HG02642 (cell line): ENCODE measurements at regions not wholly inside any gene's neighbourhood (a gene's known extent, or its start where the extent isn't known, plus 50 kb on each side); places are given as distances from the start of the nearest gene placed in this dataset.

Source experiments
- ATAC-seq: cut with Tn5 transposase; IDR thresholded peaks from one replicate; pipeline ENCODE4 v1.9.1; 2021; ENCODE audit warnings: mild to moderate bottlenecking; ENCODE audit not compliant: unreplicated experiment, poor library complexity

DNA sequence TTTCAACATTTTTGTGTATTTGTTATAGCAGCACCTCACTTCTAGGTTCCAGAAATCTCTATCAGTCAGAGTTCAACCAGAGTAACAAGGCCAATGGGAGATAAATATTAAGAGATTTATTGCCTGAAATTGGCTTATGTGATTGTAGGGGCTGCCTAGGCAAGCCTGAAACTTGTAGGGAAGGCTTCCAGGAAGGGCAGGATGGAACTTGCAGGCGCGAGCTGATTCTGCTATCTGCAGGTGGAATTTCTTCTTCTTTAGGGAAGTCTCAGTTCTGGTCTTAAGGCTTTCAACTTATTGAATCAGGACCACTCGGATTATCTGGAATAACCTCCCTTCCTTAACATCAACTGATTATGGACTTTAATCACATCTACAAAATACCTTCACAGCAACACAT lies 199.5 kb upstream of the NLRP1 start:
- ATAC-seq = no peak

DNA sequence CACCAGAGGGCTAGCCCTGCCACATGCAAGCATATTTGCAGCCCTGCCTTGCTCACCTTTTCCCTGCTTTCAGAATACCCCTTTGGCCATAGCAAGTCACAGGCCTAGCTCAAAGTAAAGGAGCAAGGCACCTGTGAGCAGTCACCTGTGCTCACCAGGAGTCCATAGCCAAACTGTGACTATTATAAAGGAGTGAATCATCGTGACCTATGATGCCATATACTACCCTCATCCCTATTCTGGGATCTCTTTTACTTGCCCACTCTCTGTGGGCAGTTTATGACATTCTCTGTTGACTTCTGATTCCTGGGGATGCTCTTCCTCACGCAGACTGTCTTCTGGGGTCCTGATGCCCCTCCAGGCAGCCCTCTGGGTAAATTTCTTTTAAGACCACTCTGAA lies 200.5 kb upstream of the NLRP1 start:
- ATAC-seq = no peak

DNA sequence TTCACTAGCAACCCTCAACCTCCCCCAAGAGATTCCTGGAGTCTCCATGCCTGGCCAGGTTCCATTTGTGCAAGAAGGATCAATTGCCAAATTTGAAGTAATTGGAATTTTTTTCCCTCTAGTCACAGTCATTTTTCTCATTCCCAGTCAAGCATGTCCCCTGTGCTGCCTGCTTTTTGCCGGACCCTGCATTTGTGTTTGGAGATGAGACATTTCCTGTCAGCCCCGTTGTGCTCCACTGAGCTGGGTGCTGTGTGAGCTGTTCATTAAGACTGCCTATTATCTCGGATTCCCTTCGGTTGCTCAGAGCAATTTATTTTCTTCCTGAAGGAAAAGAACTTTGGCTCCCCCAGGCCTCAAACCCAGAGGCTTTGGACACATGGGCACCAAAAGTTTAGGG lies 201.0 kb upstream of the NLRP1 start:
- ATAC-seq = peak; percentile 23

DNA sequence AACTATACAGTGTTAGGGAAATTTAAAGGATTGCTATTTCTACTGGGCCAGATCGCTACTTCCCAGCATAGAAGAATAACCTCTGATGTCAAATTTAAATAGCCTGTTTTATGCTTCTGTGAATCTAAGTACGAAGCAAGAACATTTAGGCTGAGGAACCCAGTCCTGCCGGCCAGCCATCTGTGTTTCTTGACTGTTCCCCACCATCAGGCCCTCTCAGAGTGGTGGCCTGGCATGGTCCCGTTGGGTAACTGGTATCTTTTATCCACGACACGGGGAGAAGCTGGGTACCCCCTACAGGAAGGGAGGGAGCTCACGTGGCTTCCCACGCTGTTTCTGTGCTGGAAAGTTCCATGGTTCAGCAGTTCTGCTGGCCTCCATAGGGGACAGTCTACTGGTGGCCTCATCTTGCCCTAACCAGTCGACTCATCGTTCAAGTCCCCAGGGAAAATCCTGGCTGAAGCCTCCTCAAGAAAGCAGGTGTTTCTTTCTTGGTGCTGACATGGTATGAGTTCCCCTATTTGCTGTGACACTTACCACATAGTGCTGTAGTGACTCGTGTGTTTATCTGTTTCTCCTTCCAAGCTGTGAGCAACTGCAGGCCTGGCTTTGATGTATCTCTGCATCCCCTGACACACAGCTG lies 201.7 kb upstream of the NLRP1 start:
- peak; percentile 72 for ATAC-seq

DNA sequence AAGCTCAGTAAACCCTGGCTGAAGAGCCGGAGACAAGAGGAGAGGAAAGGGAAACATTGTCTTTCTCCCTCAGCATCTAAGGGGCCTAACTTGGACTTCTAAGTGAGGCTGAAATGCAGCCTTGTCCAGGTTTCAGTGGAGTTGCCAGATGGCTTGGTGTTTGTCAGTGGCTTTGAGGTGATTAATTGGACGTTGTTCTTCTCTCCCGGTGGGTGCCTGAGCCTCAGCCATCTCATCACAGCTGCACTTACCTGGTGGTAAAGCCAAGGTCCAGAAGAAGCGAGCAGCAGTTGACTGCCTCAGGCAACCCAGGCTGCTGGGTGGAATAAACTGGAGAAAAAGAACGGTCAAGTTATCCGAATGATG lies 202.2 kb upstream of the NLRP1 start:
- ATAC-seq = no peak

DNA sequence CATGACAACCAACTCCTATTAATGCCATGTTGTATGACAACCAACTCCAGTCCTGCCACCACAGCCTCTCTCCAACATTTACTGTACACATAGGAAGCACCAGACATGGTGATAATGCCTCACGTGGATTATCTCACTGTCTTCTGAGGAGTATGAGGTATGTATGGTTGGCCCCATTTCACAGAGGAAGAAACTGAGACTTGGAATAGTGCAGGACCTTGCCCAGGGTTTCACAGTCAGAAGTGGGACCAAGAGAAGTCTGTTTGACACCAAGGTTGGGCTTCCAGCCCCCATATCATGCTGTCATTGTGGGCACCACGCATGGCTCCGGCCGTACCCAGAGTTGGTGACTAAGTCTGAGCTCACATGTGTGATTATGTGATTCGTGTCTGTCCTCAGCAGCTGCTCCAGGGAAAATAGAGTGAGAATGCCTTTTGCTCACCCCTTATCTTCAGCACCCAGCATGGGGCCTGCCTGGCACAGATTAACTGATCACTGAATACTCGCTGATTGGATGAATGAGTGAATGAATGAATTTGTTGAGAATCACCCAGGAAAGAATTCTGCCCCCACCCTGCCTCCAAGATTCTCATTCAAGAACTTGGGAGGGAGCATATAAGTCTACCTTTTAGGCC lies 204.1 kb upstream of the NLRP1 start:
- ATAC-seq = no peak

GRCh38 chr17:5789528-5789927 lies 205.2 kb upstream of the NLRP1 start:
- no peak for ATAC-seq

DNA sequence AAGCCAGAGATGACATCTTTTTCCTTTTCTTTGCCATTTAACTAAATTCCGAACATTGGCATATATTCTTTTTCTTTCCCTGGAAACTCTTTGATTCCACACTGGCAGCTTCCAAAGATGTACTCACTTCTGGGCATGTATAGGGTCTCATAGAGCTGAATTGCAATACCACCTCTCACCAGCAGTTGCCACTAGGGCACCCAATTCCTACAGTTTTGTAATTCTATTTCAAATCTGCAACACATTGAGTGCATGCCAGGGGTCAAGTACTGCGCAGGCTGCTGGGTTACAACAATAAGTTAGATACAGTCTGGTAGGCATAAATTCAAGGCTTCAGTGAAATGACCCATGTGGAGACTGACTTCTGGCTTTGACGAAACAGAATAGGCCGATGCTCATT lies 208.8 kb upstream of the NLRP1 start:
- ATAC-seq = no peak

GRCh38 chr17:5793899-5794298 lies 209.6 kb upstream of the NLRP1 start:
- no peak for ATAC-seq

- no peak for ATAC-seq
Measured at GRCh38 chr17:5794385-5794784, 210.1 kb upstream of the NLRP1 start.

DNA sequence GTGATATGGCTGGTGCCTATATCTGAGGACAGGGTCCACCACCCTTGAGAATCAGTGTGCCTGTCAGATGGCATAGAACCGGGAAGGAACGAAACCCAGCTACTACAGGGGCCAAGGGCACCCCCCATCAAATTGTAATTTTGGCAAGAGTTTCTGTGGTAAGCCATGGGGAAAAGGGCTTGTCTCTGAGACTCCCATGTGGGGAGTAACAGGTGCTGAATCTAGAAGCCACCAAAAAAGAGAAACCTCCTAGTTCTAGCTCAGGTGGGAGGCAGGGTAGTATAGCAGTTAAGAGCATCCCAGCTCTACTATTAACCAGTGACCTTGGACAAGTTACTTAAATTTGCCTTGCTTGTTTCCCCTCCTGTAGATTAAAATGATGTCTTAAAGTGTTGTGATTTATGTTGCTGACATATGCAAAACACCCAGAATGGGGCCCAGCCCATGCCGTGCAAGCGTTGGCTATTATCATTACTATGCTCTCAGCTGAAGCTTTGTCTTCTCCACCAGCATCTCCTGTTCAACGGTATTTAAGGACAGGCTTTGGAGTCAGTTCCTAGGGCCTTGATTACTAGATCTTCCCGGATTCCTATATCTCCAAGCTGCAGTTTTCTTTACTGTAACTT lies 210.7 kb upstream of the NLRP1 start:
- no peak for ATAC-seq

- no peak for ATAC-seq
Measured at GRCh38 chr17:5797447-5798050, 213.2 kb upstream of the NLRP1 start.

DNA sequence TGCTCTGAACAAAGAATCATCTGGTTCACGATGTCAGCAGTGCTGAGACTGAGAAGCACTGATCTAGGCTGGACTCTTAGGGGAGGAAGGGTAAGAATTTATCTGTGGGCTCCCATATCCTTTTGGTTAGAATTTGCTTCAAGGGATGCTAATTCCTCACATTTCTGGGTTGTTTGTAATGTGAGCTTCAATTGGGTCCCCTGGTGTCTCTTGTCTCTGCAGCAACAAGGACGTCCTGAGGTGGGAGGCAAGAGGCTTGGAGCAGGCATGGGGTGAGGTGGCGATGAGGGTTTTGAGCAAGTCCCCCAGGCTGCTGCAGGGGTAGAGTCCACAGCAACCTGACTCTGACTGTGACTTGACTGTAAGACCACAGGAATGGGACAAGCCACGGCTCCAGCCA lies 213.8 kb upstream of the NLRP1 start:
- no peak for ATAC-seq

GRCh38 chr17:5800131-5800530 lies 215.8 kb upstream of the NLRP1 start:
- no peak for ATAC-seq

GRCh38 chr17:5800646-5801045 lies 216.3 kb upstream of the NLRP1 start:
- no peak for ATAC-seq

GRCh38 chr17:5804251-5804650 lies 219.9 kb upstream of the NLRP1 start:
- ATAC-seq = no peak

DNA sequence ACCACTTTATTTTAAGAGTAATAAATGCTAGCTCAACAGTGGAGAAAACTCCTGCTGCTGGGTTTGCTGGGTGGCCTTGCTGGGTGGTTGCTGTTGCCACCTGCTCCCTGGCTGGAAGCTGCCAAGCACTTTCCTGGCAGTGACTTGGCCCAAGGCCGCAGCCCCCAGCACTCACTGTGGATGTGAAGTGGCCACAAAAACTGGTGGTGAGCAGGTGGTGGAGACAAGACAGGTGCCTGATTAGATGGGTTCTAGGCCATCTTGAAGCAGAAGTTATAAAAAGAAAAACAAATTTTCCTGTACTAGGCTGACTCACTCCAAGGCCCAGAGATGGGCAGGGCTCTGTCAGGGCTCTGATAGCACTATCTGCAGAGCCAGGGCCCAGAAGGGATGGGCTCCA lies 224.7 kb upstream of the NLRP1 start:
- ATAC-seq = no peak

DNA sequence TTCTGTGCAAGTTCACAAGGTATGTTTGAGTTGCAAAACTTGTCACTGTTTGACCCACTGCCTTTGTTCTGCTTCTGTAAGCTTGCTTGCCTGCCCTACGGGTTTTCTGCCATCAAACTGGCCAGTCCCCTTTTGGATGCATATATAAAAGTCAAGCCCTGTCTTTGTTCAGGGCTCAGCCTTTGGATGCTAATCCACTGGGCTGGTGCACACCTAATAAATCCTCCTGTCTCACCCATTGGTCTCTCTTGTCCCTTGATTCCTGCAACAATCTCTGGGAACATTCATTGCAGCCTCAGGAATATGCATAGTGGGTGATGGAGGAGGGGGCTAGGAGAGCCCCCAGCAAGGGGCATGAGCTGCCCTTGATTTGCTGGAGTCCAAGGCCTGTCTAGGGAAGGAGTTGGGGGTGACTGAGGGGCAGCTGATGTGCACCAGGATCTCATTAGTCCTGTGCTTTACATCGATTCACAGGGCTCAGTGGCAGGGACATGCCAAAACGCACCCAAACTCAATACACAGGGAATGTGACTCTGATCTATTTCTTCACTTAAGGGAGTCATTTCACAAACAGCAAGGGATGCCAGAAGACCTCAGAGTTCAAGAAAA lies 225.4 kb upstream of the NLRP1 start:
- no peak for ATAC-seq

DNA sequence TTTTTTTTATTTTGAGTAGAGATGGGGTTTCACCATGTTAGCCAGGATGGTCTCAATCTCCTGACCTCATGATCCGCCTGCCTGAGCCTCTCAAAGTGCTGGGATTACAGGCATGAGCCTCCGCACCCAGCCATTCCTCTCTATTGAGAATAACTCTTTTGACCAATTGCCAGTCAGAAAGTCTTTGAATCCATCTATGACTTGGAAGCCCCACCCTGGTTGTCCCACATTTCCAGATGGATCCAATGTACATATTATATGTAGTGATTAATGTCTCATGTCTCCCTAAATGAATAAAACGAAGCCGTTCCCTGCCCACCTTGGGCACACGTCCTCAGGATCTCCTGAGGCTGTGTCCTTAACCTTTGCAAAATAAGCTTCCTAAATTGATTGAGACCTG lies 228.3 kb upstream of the NLRP1 start:
- no peak for ATAC-seq

DNA sequence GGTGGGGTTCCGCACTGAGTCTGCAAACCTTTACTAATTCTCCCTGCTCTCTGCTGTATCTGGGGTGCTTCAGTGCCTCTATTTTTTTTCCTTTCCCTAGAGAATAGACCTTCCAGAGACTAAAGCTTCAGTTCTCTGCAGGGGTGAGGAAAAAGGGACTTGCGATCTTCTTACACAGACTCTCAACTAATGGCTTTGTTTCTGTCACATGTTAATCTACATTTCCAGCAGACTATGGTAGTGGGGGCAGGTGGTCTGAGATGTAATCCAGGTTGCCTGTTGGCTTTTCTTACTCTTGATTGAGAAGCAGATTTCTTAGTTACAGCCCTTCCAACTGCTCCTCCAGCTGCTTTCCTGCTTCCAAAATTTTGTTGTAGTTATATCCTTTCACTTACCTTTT lies 229.0 kb upstream of the NLRP1 start:
- ATAC-seq = no peak

GRCh38 chr17:5815396-5815795 lies 231.1 kb upstream of the NLRP1 start:
- no peak for ATAC-seq
